Anterior cingulate cortex (tissue), 58 donors: ENCODE measurements at regions not wholly inside any gene's neighbourhood (a gene's known extent, or its start where the extent isn't known, plus 50 kb on each side); places are given as distances from the start of the nearest gene placed in this dataset.

Experiments
- DNase-seq, 58 donors: peaks; one replicate each; lab custom pipeline; 2025; lab: John Stamatoyannopoulos, UW

DNA sequence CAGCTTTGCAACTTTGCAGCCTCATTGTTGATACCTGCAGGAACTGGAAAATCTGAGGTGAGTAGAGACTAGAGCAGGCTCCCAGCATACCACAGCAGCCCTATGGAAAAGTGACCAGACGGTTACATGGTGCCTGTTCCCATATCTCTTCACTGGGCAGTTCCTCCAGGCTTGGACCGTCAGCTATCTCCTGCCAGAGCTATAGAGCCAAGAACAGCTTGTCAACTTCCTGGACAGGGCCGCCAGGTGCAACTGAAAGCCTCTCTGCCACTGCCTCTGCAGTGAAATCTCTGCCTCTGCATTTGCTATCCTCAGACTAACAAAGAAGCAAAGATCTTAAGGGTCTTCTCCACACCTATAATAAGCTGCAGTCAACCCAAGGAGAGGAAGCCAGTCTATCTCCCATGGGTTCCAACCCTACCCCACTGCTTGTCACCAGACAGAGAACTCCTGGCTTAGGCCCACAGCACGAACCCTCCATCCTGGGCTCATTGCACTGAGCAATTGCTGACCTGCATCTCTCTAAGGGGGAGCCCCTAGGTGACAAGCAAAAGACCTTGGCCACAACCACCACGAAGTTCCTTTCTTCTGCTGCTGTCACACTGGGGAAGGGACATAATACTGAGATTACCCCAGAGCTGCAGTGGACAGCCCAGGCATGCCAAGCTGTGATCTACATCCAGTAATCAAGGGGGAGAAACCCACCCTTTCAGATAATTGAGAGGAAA, 60.1 kb upstream of the KHDRBS2 start:
- DNase-seq = no peak

DNA sequence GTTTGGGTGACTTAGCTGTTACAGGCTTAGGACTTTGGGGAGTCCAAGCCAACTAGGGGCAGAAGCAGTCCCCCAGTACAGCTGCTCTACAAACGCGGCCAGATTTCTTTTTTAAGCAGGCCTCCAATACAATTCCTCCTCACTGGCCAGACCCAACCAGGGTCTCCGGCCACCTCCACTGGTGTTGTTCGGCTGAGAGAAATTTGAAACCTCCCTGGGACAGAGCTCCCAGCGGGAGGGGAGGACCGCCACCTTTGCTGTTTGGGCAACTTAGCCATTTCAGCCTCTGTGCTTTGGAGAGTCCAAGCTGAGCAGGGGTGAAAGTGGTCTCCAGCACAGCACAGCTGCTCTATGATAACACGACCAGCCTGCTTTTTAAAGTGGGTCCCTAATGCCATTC, 59.4 kb upstream of the KHDRBS2 start:
- no peak for DNase-seq

DNA sequence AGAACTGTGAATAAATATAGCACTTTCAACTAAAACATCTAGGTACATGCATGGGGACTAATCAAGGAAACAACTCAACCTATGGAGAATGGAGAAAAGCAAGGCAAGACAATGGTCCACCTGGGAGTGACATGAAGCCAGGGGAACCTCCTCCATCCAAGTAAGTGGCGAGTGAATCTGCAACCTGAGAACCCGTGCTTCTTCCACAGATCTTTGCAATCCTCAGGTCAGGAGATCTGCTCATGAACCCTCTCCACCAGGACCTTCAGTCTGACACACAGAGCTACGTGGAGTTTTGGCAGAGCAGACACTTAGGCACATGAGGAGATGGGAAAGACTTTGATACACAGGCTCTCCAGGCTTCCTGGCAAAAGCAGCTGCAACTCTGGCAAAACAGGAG, 58.8 kb upstream of the KHDRBS2 start:
- no peak for DNase-seq

DNA sequence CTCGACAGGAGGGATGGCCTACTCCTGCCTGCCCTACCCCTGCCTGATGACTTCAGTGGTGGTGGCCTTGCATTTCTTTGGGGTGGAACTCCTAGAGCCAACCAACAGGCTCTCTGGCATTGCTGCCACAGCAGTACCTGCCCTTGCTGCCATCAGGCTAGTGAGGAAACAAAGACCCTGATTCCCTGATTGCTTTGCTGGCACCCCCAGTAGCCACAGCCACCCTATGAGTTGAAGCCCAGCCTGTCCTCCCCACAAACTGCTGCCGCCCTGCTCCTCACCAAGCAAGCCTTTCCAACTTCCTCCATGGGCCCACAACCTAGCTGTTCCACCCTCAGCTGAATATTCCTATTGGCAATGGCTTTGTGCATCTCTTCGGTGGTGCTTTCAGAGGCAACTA, 52.5 kb upstream of the KHDRBS2 start:
- no peak for DNase-seq
